Esophagus muscularis mucosa (tissue), 3 donors: ENCODE measurements at regions not wholly inside any gene's neighbourhood (a gene's known extent, or its start where the extent isn't known, plus 50 kb on each side); places are given as distances from the start of the nearest gene placed in this dataset.

ENCODE experiments used
- CTCF ChIP-seq, 3 experiments: fragments of 200-600 bp in 2 of 3; fragments of 450-650 bp in 1 of 3; sonication (generic) in 2 of 3; IDR thresholded peaks; one replicate each; pipeline ENCODE4 v1.5.1; 2017 to 2019; ENCODE audit warnings: antibody characterized with exemption in 3 of 3, mild to moderate bottlenecking in 2 of 3, moderate library complexity in 1 of 3
- POLR2A ChIP-seq: fragments of 450-650 bp; IDR thresholded peaks from one replicate; pipeline ENCODE4 v1.6.1; 2017; ENCODE audit warnings: antibody characterized with exemption, moderate library complexity, mild to moderate bottlenecking, low read depth
- POLR2AphosphoS5 ChIP-seq, 2 donors: sonication (generic); formaldehyde crosslinking; IDR thresholded peaks; one replicate each; pipeline ENCODE4 v1.6.1; 2017; ENCODE audit warnings: antibody characterized with exemption in 2 of 2

GRCh38 chr16:6913566-6913965 is 419.1 kb upstream of the RBFOX1 start:
- no peak for TF ChIP-seq CTCF (IDR thresholded peaks at IDR 0.05)
- no peak for TF ChIP-seq POLR2A
- no peak for TF ChIP-seq POLR2AphosphoS5 (IDR thresholded peaks at IDR 0.05)
